Fibroblast of the conjunctiva (primary cell): ENCODE measurements at regions not wholly inside any gene's neighbourhood (a gene's known extent, or its start where the extent isn't known, plus 50 kb on each side); places are given as distances from the start of the nearest gene placed in this dataset.
"Not testable (repeated sequence)": the region's sequence is repeated elsewhere in the genome, so short reads cannot be mapped to it uniquely, and the experiment has no call there.

Experiments used
- DNase-seq: peaks from one replicate; pipeline ENCODE4 v3.0.0-alpha.2; 2010; ENCODE audit warnings: low read depth

DNA sequence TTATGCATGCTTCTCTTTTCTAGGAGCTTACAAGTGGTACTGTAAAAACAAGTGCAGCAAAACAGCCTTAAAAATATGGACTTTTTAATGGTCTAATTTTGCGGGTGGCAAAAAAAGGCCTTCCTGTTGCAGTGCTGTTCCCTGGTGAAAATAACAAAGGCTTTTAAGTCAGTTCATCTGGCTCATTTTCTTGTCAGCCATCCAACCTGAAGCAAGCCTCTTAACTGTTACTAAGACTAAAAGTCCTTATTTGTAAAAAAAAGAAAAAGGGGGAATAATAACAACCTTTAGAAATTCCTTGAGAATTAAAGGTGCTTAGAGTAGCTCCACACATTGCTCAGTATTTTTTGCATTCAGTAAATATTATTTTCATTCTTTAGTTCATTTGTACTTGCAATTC is 200.5 kb upstream of the CHORDC1 start:
- DNase-seq = no peak

DNA sequence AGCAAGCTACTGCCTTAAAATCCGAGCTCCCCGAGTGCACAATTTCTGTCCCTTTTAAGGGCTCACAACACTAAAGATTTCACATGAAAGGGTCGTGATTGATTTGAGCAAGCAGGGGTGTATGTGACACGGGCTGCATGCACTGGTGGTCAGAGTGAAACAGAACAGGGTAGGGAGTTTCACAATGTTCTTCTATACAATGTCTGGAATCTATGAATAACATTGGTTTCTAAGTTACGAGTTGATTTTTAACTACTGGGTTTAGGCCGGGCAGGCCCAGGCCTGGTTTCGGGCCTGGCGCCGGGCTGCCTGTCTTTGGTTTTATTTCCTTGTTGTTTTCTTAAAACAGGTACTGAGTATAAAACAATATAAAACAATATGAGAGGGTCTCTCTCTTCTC is 199.9 kb upstream of the CHORDC1 start:
- not testable (repeated sequence) for DNase-seq

DNA sequence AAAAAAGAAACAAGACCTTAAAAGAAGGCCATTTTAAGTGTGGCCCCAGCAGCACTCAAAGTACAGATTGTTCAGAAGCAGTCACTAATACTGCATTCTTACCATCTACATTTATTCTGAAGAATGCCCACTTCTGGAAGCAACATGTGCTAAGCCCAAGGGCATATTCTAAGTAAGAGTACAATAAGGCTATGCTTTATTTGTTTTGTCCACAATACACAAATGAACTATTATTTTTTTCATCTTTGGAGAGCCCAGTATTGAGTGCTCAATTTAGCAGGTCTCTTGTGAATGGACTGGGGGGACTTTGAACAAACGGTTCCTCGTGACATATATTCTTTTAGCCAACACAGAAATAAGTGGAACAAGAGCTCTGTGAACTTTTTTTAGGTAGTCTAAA is 191.4 kb upstream of the CHORDC1 start:
- DNase-seq = no peak

DNA sequence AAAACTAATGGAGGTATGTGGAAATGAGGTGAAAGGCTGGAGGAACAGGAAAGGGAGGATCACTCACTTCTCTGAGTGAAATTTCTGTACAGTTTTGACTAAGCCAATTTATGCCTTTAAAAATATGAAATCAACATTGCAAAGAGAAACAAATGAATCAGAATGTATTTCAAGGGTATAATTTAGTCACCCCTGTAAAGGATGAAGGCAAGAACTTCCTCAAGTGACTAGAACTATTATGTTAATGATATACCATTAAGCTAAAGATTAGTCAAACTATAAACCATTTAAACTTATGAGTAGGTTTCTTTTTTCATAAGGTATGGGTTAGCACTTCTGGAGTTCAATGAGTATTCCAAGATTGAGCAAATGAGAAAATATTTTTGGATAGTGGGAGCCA is 184.5 kb upstream of the CHORDC1 start:
- DNase-seq = no peak

DNA sequence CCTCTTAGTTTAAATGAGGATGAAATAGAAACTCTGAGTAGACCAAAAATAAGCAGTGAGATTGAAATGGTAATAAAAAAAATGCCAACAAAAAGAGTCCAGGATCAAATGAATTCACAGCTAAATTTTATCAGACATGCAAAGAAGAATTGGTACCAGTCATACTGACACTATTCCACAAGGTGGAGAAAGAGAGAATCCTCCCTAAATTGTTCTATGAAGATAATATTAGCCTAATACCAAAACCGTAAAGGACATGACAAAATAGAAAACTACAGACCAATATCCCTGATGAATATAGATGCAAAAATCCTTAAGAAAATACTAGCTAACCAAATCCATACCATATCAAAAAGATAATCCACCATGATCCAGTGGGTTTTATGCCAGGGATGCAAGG is 169.8 kb upstream of the CHORDC1 start:
- DNase-seq = no peak

DNA sequence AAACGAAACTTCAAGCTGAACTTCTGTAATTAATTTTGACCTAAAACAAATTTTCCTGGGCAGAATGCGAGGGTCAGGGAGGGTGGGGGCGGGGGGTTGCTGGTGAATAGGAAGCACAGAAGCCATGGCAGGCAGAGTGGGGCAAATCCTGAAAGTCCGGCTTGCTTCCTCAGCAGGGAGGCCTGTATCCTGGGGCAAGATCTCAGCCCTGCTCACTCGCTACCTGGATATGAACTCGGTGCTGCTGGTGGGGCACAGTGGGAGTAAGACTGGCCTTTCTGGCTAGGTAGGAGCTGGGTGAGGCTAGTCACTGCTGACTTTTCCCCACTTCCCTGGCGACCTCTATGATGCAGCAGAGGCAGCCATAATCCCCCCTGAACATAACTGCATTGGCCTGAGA is 168.9 kb upstream of the CHORDC1 start:
- DNase-seq = no peak

DNA sequence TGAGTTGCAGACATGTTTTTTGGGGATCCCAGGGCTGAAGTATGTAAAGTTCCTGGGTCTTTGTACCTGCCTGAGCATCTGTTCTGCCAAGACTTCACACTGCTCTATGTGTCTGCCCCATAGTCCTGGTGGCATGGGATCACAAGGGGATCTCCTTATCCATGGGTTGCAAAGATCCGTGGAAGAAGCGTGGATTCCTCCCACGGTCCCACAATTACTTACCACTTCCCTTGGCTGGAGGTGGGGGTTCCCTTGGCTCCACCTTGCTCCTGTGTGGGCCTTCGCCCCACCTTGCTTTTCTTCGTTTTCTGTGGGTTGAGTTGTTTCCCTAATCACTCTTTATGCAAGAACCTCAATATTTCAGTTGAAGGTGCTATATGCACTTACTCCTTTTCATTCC is 157.4 kb upstream of the CHORDC1 start:
- DNase-seq = no peak

DNA sequence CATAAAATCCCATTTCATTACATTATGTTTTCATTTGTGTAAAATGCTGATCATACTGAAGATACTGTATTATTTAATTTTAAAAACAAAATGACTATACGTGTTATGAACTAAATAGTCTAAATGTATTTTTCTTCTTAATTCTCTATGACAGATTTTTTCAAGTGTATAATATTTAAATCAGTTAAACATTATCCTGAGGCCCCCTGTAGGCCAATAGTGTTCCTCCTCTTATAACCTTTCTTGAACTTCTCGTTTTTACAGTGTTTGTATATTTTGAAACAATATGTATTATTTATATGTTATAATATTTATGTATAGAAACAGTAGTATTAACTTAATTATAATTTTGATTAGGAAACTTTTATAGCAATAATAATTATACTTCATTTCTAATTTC is 151.1 kb upstream of the CHORDC1 start:
- no peak for DNase-seq

DNA sequence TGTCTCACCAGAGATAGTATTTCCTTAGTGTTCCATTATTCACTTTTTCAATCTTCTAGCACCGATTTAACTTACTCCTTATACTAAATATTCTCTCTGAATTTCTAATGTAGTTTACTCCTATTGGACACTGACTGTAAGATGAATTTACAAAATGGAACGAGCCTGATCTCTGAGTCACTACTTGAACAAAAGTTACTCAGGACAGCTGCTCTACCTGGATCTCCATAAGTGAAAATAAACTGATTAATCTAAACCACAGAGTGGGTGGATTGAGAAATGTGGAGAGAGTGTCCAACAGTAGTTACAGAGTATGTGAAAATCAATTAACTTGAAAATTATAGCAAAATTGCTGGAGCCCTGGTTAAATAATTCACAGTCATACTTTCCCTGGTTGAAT is 141.7 kb upstream of the CHORDC1 start:
- DNase-seq = no peak

DNA sequence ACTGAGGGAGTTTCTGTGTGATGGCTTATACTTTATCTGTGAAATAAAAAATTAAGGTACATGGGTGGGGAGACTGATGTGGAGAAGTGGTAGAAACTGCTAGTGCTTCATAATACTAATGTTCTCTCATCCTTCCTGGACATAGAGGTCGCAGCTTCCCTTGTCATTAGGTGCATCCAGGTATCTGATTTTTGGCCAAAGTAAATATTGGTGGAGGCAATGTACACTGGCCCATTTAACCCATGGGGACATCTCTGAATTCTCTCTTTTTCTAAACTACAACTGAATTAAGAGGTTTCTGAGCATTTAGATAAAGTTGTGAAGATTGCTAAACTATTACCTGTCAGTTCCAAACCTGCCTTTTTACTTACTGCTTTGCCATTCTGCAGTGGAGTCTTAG is 140.9 kb upstream of the CHORDC1 start:
- no peak for DNase-seq

DNA sequence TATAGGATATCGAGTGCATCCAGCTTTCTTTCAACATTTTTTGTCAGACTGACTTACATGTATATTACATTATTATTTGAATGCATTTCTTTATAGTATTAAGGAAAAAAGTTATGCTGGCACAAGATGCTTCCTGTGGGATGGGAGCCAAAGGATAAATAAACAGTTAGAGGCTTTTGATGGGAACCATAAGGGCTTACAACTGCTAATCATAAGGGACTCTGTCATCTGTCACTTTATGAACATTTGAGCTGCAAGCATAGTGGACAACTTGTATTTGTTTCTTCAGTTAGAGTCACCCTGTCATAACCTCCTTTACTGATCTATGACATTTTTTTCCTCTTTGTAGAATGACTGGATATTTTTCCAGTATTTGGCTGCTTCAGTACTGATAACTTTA is 132.4 kb upstream of the CHORDC1 start:
- DNase-seq = no peak

DNA sequence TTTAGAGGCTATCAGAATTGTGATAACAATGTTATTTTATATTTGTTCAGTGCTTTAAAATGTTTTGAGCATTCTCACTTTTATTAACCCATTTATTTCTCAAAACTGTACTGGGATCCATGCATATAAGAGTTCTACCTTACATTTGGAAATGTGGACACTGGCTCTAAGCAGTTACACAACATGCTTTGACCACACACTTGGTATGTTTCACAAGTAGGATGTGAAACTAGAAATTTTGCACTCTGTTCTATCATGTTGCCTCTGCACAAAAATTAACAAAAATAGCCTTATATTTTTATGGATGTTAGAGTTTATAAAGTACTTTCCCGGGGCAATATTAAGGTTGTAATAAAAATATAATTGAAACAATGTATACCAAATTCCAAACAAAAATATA is 126.9 kb upstream of the CHORDC1 start:
- no peak for DNase-seq

DNA sequence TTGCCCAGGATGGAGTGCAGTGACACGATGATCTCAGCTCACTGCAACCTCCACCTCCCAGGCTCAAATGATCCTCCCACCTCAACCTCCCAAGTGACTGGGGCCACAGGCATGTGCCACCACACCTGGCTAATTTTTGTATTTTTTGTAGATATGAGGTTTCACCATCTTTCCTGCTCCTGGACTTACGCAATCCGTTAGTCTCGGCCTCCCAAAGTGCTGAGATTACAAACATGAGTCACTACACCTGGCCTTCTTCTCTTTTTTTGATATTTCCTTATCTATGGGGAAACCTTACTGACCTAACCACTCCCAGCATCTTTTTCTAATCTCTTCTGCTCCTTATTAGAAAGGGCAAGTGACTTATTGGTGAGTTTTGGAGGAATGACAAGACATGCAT is 121.7 kb upstream of the CHORDC1 start:
- no peak for DNase-seq

DNA sequence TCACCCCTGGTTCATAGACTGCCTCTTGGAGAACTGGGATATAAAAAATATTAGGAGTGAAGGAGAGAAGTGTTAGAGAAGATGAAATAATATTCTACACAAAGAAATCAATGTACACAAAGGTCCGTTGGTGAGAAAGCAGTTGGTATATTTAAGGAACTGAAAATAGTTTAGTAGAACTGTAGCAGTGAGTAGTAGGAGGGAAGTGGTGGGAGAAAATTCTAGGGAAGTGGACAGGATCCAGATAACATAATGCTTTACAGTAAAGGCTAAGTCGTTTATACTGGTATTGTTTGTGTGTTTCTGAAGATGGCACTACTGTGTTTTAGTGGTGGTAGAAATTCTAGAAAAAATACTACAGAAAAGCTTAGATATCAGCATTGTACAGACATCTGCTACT is 120.8 kb upstream of the CHORDC1 start:
- DNase-seq = no peak

DNA sequence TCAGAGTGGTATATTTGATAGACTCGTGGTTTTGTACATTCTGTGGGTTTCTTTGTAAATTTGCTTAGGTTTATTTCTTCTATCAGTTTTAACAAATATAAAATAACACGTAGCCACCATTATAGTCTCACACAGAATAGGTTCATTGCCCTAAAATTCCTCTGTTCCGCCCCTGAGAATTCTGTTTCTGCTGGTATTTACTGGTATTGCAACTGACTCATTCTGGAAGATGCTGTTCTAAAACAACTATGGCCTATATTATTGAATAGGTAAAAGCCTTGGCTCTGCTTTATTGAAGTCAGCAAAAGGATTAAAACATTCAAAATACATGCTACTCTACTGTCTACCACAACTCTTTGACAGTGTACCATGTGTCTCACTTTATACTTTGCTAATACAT is 119.1 kb upstream of the CHORDC1 start:
- no peak for DNase-seq

DNA sequence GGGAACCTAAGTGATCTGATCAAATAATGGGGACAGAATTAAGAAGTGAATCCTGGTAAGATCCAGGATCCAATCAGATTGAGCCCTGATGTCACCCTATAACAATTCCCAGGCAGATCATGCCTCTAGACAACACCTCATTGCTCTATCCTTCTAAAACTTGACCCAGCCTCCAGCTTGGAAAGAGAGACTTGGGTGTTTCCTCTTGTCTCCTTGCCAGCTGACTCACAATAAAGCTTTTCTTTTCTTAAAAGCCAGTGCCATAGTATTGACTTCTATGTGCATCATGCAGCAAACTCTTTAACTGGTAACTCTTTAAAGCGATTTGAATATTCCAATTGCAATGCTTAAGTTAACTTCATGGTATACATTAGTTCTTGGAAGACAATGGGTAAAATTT is 109.6 kb upstream of the CHORDC1 start:
- DNase-seq = no peak

DNA sequence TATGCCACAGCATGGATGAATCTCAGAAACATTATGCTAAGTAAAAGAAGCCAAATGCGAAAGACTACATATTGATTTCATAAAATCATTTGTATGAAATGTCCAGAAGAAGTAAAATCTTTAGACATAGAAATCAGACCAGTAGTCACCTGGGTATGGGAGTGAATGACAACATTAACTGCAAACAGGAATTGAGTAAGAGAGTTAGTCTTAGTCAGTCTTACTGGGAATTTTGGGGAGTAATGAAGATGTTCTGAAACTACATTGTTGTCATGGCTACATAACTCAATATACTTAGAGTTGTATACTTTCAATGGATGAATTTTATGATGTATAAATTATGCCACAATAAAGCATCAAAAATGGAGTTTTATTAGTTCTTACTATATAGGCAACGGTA is 107.8 kb upstream of the CHORDC1 start:
- DNase-seq = no peak

DNA sequence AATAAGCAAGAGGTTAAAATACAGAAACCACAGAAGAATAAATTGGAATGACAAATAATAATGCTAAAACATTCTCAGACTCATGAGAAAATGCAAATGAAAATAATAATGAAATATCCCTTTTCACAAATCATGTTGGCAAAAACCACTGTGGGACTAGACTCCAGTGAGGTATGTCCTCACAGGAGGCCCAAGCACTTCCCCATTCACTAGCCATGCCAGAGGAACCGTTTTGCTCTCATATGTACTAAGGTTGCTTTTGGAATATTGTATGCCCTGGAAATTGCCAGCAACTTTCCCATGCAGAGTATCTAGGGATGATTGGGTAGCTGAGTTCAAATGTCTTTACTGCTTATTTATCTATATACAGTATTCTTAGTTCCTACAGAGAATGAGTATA is 106.2 kb upstream of the CHORDC1 start:
- no peak for DNase-seq

DNA sequence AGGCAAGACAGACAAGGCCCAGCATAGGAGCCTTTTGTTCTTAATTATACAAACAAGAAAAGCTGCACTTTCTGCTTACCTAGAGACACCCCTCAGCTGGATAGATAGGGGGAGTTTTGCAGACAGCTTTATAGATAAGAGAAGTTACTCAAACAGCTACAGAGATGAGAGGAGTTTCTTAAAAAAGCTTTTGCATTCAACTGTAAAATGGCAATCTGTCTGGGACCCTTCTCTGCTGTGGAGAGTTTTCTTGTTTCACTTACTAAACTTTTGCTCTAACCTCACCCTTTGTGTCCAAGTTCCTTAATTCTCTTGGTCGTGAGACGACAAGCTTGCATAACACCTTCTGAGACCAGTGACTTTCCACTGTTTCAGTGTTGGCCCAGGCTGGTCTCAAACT is 103.8 kb upstream of the CHORDC1 start:
- DNase-seq = no peak

DNA sequence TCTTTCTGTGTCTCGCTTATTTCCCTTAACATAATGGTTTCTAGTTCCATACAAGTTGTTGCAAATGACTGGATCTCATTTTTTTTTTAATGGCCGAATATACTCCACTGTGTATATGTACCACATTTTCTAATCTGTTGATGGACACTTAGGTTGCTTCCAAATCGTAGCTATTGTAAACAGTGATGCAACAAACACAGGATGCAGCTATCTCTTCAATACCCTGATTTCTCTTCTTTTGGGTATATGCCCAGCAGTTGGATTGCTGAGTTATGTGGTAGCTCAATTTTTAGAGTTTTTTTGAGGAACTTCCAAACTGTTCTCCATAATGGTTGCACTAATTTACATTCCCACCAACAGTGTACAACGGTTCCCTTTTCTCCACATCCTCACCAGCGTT is 100.4 kb upstream of the CHORDC1 start:
- DNase-seq = no peak

DNA sequence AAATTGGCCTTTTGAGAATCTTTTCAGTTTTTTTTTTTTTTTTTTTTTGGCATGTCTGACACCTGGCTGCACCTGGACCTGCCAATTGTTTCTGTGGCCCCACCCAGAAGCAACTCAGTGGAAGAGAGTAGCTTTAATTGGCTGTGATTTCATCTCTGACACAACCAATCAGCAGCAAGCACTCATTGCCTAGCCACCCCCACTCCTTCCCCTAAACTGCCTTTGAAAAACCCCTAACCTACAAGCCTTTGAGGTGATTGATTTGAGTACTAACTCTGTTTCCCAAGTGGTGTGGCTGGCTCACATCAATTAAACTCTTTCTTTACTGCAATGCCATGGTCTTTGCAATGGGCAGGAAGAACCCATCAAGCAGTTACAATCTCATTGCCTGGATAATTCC is 98.2 kb upstream of the CHORDC1 start:
- no peak for DNase-seq

DNA sequence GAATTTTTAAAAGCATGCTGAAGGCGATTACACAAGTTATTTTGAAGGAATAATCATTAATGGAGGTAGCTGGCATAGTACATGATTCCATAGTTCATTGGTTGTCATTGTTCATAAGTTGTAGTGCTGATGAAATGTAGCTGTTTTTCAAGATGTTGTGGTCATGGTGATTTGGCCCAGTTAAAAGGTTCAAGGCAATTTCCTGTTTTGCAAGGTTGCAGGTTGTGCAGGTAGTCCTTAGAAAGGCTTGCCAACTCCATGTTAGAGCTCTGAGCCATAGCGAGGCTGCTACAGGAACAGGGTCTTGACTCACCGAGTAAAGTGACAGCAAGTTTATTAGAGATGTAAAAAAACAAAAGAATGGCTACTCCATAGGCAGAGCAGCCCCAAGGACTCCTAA is 95.8 kb upstream of the CHORDC1 start:
- no peak for DNase-seq

DNA sequence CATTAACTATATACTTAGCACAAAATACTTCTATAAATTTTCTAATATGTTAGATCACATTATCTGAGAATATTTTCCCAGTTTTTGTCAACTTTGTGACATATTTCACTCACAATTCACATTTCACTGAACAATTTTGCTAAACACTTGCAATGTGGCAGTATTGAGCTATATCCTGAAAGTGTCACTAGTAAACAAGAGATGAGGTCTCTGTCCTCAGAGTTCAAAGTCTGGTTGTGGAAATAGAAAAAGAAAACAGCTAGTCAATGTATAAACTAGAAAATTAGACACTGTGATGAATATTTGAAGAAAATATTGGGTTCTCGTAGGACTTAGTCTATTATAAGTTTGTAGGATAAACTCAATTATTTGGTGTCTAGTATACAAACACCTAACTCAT is 87.4 kb upstream of the CHORDC1 start:
- DNase-seq = no peak

DNA sequence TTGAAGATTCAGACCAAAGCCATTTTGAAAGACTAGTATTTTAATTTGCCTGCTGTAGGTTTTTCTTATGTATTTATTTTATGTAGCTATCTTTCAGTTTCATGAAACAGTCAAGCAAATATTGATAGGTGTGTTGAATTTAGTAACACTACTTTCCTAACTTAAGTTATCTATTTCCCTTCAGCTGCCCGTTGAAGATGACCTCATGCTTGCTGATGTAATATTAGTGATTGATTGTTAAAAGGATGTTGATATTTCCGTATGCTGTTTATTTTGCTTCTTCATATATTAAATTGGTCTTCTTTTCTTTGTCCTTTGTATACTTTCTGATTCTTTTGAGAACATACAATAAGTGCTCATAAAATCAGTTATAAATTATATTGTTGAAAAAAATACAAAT is 86.8 kb upstream of the CHORDC1 start:
- no peak for DNase-seq

DNA sequence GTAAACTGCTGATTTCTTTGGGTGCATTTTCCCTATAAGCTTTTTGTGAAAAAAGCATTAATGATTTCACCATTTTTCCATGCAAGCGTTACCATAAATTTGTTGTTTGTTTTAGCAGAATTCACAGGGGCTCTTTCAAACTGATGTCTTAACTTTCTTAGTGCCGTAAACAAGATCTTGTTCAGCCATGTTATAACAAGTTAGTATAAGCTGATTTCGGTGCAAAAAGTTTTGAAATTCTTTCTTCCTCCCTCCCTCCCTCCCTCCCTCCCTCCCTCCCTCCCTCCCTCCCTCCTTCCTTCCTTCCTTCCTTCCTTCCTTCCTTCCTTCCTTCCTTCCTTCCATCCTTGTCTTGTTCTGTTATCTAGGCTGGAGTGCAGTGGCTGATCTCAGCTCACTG is 71.7 kb upstream of the CHORDC1 start:
- DNase-seq = no peak

DNA sequence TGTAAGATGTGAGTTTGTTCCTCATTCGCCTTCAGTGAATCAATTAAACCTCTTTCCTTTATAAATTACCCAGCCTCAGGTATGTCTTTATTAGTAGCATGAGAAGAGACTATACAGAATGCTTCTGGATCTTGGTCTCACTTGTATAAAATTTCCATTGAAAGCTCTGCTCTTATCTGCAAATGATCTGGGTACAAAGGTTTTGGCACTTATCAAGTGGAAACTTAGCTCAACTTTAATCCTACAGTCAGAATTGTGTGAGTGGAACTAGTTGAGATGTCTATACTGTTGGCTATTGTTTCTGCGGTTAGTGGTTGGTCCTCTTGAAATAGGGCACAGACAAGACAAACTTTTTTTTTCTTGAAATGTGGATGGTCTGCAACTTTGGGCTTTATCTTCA is 71.2 kb upstream of the CHORDC1 start:
- no peak for DNase-seq
